ENCODE measurements at regions not wholly inside any gene's neighbourhood (a gene's known extent, or its start where the extent isn't known, plus 50 kb on each side); places are given as distances from the start of the nearest gene placed in this dataset.

DNA sequence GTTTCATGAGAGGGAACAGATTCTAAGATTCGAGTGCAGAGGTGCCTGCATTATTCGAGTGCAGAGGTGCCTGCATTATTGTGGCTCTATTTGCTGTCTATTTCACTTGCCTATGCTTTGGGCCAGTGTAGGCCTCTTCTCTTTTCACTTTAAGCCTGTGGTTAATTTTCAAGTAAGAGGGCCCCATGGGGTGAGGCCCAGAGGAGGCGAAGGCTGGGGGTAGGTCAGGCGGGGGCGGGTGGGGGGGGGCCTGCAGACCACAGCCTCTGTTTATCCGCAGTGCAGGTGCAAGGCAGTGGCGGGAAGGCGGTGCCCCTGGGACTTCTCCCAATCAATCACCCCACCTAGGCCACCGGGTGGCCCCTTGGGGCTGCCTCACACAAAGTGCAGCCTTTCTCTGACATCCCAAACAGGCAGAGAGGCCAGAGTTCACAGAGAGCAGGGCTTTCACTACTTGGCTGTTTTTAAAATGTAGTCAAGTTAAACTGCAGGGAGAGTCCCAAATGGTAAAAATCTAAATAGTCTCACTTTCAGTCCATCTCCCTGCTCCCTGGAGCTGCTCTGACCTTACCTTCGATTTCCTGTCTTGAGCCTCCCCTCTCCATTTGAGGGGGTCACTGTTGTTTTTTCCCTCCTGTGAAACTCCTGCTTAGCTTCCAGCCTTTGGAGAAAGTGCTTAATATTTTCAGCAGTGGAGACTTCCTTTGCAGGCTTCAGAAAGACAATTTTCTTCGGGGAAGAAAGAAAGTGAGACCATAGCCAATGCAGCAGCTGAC is 249.0 kb downstream of the DLEU7 start:
- H3K27me3 ChIP-seq (replicated peaks in 1 of 7), result no peaks in the 10 kb centered on the region
- no peaks in the 10 kb centered on the region for H3K36me3 ChIP-seq
- TF ChIP-seq POLR2AphosphoS5 (IDR thresholded peaks at IDR 0.05), result peak in 1 of 3 donors; percentile 45
- no peak for TF ChIP-seq POLR2A (IDR thresholded peaks at IDR 0.05)
- TF ChIP-seq, protein P1, sequence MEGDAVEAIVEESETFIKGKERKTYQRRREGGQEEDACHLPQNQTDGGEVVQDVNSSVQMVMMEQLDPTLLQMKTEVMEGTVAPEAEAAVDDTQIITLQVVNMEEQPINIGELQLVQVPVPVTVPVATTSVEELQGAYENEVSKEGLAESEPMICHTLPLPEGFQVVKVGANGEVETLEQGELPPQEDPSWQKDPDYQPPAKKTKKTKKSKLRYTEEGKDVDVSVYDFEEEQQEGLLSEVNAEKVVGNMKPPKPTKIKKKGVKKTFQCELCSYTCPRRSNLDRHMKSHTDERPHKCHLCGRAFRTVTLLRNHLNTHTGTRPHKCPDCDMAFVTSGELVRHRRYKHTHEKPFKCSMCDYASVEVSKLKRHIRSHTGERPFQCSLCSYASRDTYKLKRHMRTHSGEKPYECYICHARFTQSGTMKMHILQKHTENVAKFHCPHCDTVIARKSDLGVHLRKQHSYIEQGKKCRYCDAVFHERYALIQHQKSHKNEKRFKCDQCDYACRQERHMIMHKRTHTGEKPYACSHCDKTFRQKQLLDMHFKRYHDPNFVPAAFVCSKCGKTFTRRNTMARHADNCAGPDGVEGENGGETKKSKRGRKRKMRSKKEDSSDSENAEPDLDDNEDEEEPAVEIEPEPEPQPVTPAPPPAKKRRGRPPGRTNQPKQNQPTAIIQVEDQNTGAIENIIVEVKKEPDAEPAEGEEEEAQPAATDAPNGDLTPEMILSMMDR (IDR thresholded peaks at IDR 0.05 in 8 of 11, conservative IDR thresholded peaks at IDR 0.05 in 3 of 11), result peak in 2 of 11 experiments; percentile 12 to 27
- peak overlapping the region; percentile 21 to 78 (median 62) for H3K27ac ChIP-seq
- H3K4me3 ChIP-seq, result no peak overlapping the region
- intact Hi-C loops (cut with DNase I; ENCODE audit: low total_unique reads), result no loop called here
- no peaks in the 10 kb centered on the region for H3K9me3 ChIP-seq
- peak; percentile 92 for DNase-seq
- 29 to 40% (median 33%) methylated on average over 7 to 11 of the region's 11 CpGs for WGBS, 5 donors
- H3K4me1 ChIP-seq, result peaks cover 9 to 61% (median 35%) of the 10 kb centered on the region in 6 donors

- intact Hi-C loops (cut with DNase I; ENCODE audit: low total_unique reads), result no loop called here
- Histone ChIP-seq H3K4me1 (peaks cover 9 to 61% (median 35%) of the 10 kb centered on the region in 6 donors), H3K36me3 (no peaks in the 10 kb centered on the region), H3K27me3 (replicated peaks in 1 of 7) (no peaks in the 10 kb centered on the region), H3K9me3 (no peaks in the 10 kb centered on the region), H3K27ac (peak overlapping the region; percentile 14 to 78 (median 62)), H3K4me3 (no peak overlapping the region)
- WGBS, 5 donors, result 73 to 86% (median 77%) methylated on average over 3 of the region's 3 CpGs
- TF ChIP-seq, protein P1 (IDR thresholded peaks at IDR 0.05 in 8 of 11, conservative IDR thresholded peaks at IDR 0.05 in 3 of 11), result no peak
- DNase-seq, result no peak
Observed at GRCh38 chr13:50595196-50595595, 248.3 kb downstream of the DLEU7 start.

GRCh38 chr13:50596156-50596555 is 247.3 kb downstream of the DLEU7 start:
- no peak for DNase-seq
- Histone ChIP-seq H3K4me3 (no peak overlapping the region), H3K9me3 (no peaks in the 10 kb centered on the region), H3K4me1 (peaks cover 9 to 61% (median 35%) of the 10 kb centered on the region in 6 donors), H3K36me3 (no peaks in the 10 kb centered on the region), H3K27me3 (replicated peaks in 1 of 7) (no peaks in the 10 kb centered on the region), H3K27ac (peak overlapping the region in 2 of 8 donors; percentile 67 to 78)
- intact Hi-C loops (cut with DNase I; ENCODE audit: low total_unique reads), result no loop called here
- WGBS, 5 donors, result 87 to 100% (median 89%) methylated on average over 1 of the region's 1 CpG; no CpG with 5 or more reads in 1 of the 5 donors
- no peak for TF ChIP-seq POLR2A (IDR thresholded peaks at IDR 0.05)
- no peak for TF ChIP-seq POLR2AphosphoS5 (IDR thresholded peaks at IDR 0.05)
- TF ChIP-seq, protein P1 (IDR thresholded peaks at IDR 0.05 in 8 of 11, conservative IDR thresholded peaks at IDR 0.05 in 3 of 11), result no peak

DNA sequence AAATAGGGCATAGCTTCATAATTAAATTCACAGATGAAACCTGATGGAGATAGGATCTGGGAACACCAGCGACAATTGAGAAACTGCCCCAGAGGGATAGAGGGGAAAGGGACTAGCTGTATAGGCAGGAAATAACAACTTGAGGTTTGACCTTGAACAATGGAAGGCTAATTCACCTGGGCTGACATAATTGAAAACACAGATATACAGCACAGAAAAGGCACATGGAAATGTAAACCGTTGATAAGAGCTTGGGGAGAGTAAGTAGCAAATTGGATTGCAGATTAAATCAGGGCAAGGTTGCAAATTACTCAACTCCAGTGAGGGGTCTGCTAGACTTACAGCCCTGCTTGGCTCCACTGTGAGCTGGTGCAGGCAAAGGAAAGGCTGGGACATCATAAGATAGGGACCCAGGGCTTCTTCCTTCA is 246.7 kb downstream of the DLEU7 start:
- no peak for DNase-seq
- intact Hi-C loops (cut with DNase I; ENCODE audit: low total_unique reads), result no loop called here
- no peak for TF ChIP-seq POLR2AphosphoS5 (IDR thresholded peaks at IDR 0.05)
- TF ChIP-seq POLR2A (IDR thresholded peaks at IDR 0.05), result no peak
- TF ChIP-seq, protein P1 (IDR thresholded peaks at IDR 0.05 in 8 of 11, conservative IDR thresholded peaks at IDR 0.05 in 3 of 11), result no peak
- Histone ChIP-seq H3K4me3 (no peak overlapping the region), H3K27ac (no peak overlapping the region), H3K9me3 (no peaks in the 10 kb centered on the region), H3K36me3 (no peaks in the 10 kb centered on the region), H3K27me3 (replicated peaks in 1 of 7) (no peaks in the 10 kb centered on the region), H3K4me1 (peaks cover 9 to 61% (median 35%) of the 10 kb centered on the region in 6 donors)
- 60 to 76% (median 65%) methylated on average over 2 of the region's 2 CpGs for WGBS, 5 donors
